CD4-positive, alpha-beta memory T cell (primary cell): ENCODE measurements at regions not wholly inside any gene's neighbourhood (a gene's known extent, or its start where the extent isn't known, plus 50 kb on each side); places are given as distances from the start of the nearest gene placed in this dataset.

Experiments
- CTCF ChIA-PET: fragments of 350-600 bp; sonication (Branson Sonifier 250); formaldehyde crosslinking; loops from one replicate; lab custom pipeline; 2021; ENCODE audit warnings: inconsistent platforms; ENCODE audit not compliant: partially characterized antibody; lab: Charles Lee
- POLR2A ChIA-PET: fragments of 350-600 bp; sonication (Branson Sonifier 250); formaldehyde crosslinking; loops from one replicate; lab custom pipeline; 2021; ENCODE audit not compliant: partially characterized antibody; lab: Charles Lee
- DNase-seq, 5 donors: peaks; one replicate each; pipeline versions ENCODE4 v3.0.0 to v3.0.0-alpha.2; 2020 to 2022; ENCODE audit warnings: mixed read lengths in 1 of 5
- H3K27ac ChIP-seq: one replicate; pipeline ENCODE4 v1.7.0; 2013; ENCODE audit warnings: low read depth, low read length
- H3K27me3 ChIP-seq: 2 replicates; pipeline ENCODE4 v1.7.0; 2013; ENCODE audit warnings: mild to moderate bottlenecking, low read length, moderate library complexity; ENCODE audit not compliant: insufficient read depth
- H3K36me3 ChIP-seq: 2 replicates; pipeline ENCODE4 v1.7.0; 2013; ENCODE audit warnings: mild to moderate bottlenecking, low read length, moderate library complexity; ENCODE audit not compliant: insufficient read depth
- H3K4me1 ChIP-seq: 2 replicates; pipeline ENCODE4 v1.7.0; 2013; ENCODE audit warnings: mild to moderate bottlenecking, low read length, moderate library complexity; ENCODE audit not compliant: insufficient read depth
- H3K4me3 ChIP-seq, 2 donors: one replicate each; pipeline ENCODE4 v1.7.0; 2013; ENCODE audit warnings: low read length in 2 of 2, mild to moderate bottlenecking in 1 of 2
- H3K9me3 ChIP-seq, 2 donors: one replicate each; pipeline ENCODE4 v1.7.0; 2013; ENCODE audit warnings: low read length in 2 of 2, control low read depth in 1 of 2; ENCODE audit not compliant: control insufficient read depth in 1 of 2
- H3K27ac Mint-ChIP-seq, 7 donors: one replicate each; pipeline ENCODE4 v1.8.0; 2020 to 2021; ENCODE audit warnings: mixed read lengths in 7 of 7, mild to moderate bottlenecking in 6 of 7, inconsistent platforms in 3 of 7, moderate library complexity in 3 of 7
- H3K27me3 Mint-ChIP-seq, 2 donors: one replicate each; pipeline ENCODE4 v1.8.0; 2020 to 2021; ENCODE audit warnings: mixed read lengths in 2 of 2
- H3K36me3 Mint-ChIP-seq, 2 donors: one replicate each; pipeline ENCODE4 v1.8.0; 2020 to 2021; ENCODE audit warnings: mixed read lengths in 2 of 2, inconsistent platforms in 1 of 2, mild to moderate bottlenecking in 1 of 2
- H3K4me1 Mint-ChIP-seq, 4 donors: one replicate each; pipeline ENCODE4 v1.8.0; 2020 to 2021; ENCODE audit warnings: mixed read lengths in 4 of 4, mild to moderate bottlenecking in 1 of 4
- H3K4me3 Mint-ChIP-seq, 8 donors: one replicate each; pipeline ENCODE4 v1.8.0; 2020 to 2021; ENCODE audit warnings: mixed read lengths in 8 of 8, mild to moderate bottlenecking in 7 of 8, moderate library complexity in 6 of 8, inconsistent platforms in 3 of 8
- H3K9me3 Mint-ChIP-seq, 8 donors: one replicate each; pipeline ENCODE4 v1.8.0; 2020 to 2021; ENCODE audit warnings: mixed read lengths in 8 of 8, mild to moderate bottlenecking in 5 of 8, inconsistent platforms in 3 of 8, moderate library complexity in 1 of 8
- intact Hi-C: fragments of 100-400 bp; cut with micrococcal nuclease; formaldehyde crosslinking; loops from one replicate; pipeline ENCODE4 v1.15.1; 2023

DNA sequence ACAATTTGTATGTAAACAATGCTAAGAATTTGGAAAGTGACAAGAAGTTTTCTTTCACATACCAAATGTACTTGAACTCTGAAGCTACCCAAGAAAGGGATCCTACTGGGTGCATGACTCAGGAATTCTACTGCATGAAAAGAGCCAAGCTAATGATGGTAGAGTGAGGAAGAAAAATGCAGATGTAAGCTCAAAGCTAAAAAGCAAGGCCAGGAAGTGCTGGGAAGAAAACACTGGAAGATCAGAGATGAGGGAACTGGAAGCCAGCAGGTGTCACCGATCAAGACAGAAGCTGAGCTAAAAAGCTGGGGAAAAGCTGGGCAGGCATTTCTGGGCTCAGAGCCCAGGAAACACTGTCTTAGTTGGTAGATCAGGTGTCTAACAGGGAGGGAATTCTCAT is 449.1 kb downstream of the NKX6-1 start:
- Mint-ChIP-seq H3K27me3 (no peaks in the 10 kb centered on the region), H3K4me1 (peaks cover 0 to 2% (median 0%) of the 10 kb centered on the region in 4 donors), H3K27ac (no peak overlapping the region), H3K36me3 (no peaks in the 10 kb centered on the region), H3K4me3 (no peak overlapping the region), H3K9me3 (peaks cover 0 to 6% (median 0%) of the 10 kb centered on the region in 8 donors)
- no peaks in the 10 kb centered on the region for H3K9me3 ChIP-seq
- ChIA-PET CTCF (no interaction called here), POLR2A (no interaction called here)
- no peaks in the 10 kb centered on the region for H3K4me1 ChIP-seq
- DNase-seq: no peak
- no peaks in the 10 kb centered on the region for H3K27me3 ChIP-seq
- intact Hi-C loops: no loop called here
- H3K36me3 ChIP-seq: no peaks in the 10 kb centered on the region
- H3K27ac ChIP-seq: no peak overlapping the region
- H3K4me3 ChIP-seq: no peak overlapping the region

GRCh38 chr4:84046551-84046950 is 452.5 kb downstream of the NKX6-1 start:
- no peaks in the 10 kb centered on the region for H3K36me3 Mint-ChIP-seq

GRCh38 chr4:84041426-84041825 is 457.7 kb downstream of the NKX6-1 start:
- H3K9me3 ChIP-seq: no peaks in the 10 kb centered on the region
- ChIA-PET CTCF (no interaction called here), POLR2A (no interaction called here)
- Mint-ChIP-seq H3K36me3 (no peaks in the 10 kb centered on the region), H3K27me3 (no peaks in the 10 kb centered on the region), H3K4me3 (no peak overlapping the region), H3K9me3 (peaks cover 0 to 2% (median 0%) of the 10 kb centered on the region in 8 donors), H3K4me1 (no peaks in the 10 kb centered on the region), H3K27ac (no peak overlapping the region)
- intact Hi-C loops: no loop called here
- no peak for DNase-seq
- no peaks in the 10 kb centered on the region for H3K4me1 ChIP-seq
- H3K27me3 ChIP-seq: no peaks in the 10 kb centered on the region
- H3K27ac ChIP-seq: no peak overlapping the region
- no peaks in the 10 kb centered on the region for H3K36me3 ChIP-seq
- no peak overlapping the region for H3K4me3 ChIP-seq

More at GRCh38 chr4:84046551-84046950, 452.5 kb downstream of the NKX6-1 start:
- ChIA-PET CTCF (no interaction called here), POLR2A (no interaction called here)
- no peak for DNase-seq
- peaks cover 0 to 2% (median 0%) of the 10 kb centered on the region in 4 donors for H3K4me1 Mint-ChIP-seq
- H3K27me3 ChIP-seq: no peaks in the 10 kb centered on the region
- H3K4me1 ChIP-seq: no peaks in the 10 kb centered on the region
- H3K9me3 Mint-ChIP-seq: peaks cover 0 to 2% (median under 1%) of the 10 kb centered on the region in 8 donors
- no peak overlapping the region for H3K27ac ChIP-seq
- H3K36me3 ChIP-seq: no peaks in the 10 kb centered on the region
- H3K4me3 Mint-ChIP-seq: no peak overlapping the region
- no peaks in the 10 kb centered on the region for H3K27me3 Mint-ChIP-seq
- no peak overlapping the region for H3K27ac Mint-ChIP-seq
- no peaks in the 10 kb centered on the region for H3K9me3 ChIP-seq
- intact Hi-C loops: no loop called here
- no peak overlapping the region for H3K4me3 ChIP-seq

- Mint-ChIP-seq H3K27ac (no peak overlapping the region), H3K9me3 (no peaks in the 10 kb centered on the region), H3K4me1 (no peaks in the 10 kb centered on the region), H3K4me3 (no peak overlapping the region), H3K27me3 (no peaks in the 10 kb centered on the region), H3K36me3 (no peaks in the 10 kb centered on the region)
- Histone ChIP-seq H3K9me3 (no peaks in the 10 kb centered on the region), H3K4me3 (no peak overlapping the region), H3K4me1 (no peaks in the 10 kb centered on the region), H3K27ac (no peak overlapping the region), H3K27me3 (no peaks in the 10 kb centered on the region), H3K36me3 (no peaks in the 10 kb centered on the region)
- intact Hi-C loops: no loop called here
- ChIA-PET POLR2A (no interaction called here), CTCF (no interaction called here)
- no peak for DNase-seq
Measured at GRCh38 chr4:84035568-84035967, 463.5 kb downstream of the NKX6-1 start.

- Histone ChIP-seq H3K4me3 (no peak overlapping the region), H3K36me3 (no peaks in the 10 kb centered on the region), H3K27me3 (no peaks in the 10 kb centered on the region), H3K4me1 (no peaks in the 10 kb centered on the region), H3K27ac (no peak overlapping the region), H3K9me3 (no peaks in the 10 kb centered on the region)
- no peaks in the 10 kb centered on the region for H3K36me3 Mint-ChIP-seq
- no peak overlapping the region for H3K27ac Mint-ChIP-seq
- no peak for DNase-seq
- no peak overlapping the region for H3K4me3 Mint-ChIP-seq
- intact Hi-C loops: no loop called here
- ChIA-PET CTCF (no interaction called here), POLR2A (no interaction called here)
- H3K27me3 Mint-ChIP-seq: no peaks in the 10 kb centered on the region
- H3K9me3 Mint-ChIP-seq: peaks cover 0 to under 1% (median 0%) of the 10 kb centered on the region in 8 donors
- H3K4me1 Mint-ChIP-seq: no peaks in the 10 kb centered on the region
Measured at GRCh38 chr4:84032372-84032771, 466.7 kb downstream of the NKX6-1 start.

- DNase-seq: no peak
- no peak overlapping the region for H3K27ac Mint-ChIP-seq
- intact Hi-C loops: no loop called here
- H3K9me3 Mint-ChIP-seq: peaks cover 0 to 4% (median 0%) of the 10 kb centered on the region in 8 donors
- H3K4me3 ChIP-seq: no peak overlapping the region
- H3K4me1 ChIP-seq: no peaks in the 10 kb centered on the region
- no peaks in the 10 kb centered on the region for H3K4me1 Mint-ChIP-seq
- H3K27me3 Mint-ChIP-seq: peaks cover 0 to 2% of the 10 kb centered on the region in 2 donors
- H3K27me3 ChIP-seq: no peaks in the 10 kb centered on the region
- H3K36me3 Mint-ChIP-seq: no peaks in the 10 kb centered on the region
- no peak overlapping the region for H3K4me3 Mint-ChIP-seq
- no peak overlapping the region for H3K27ac ChIP-seq
- no peaks in the 10 kb centered on the region for H3K9me3 ChIP-seq
- H3K36me3 ChIP-seq: no peaks in the 10 kb centered on the region
- ChIA-PET CTCF (no interaction called here), POLR2A (no interaction called here)
Measured at GRCh38 chr4:84031401-84031800, 467.7 kb downstream of the NKX6-1 start.

- no peak overlapping the region for H3K4me3 Mint-ChIP-seq
- H3K36me3 Mint-ChIP-seq: no peaks in the 10 kb centered on the region
- Histone ChIP-seq H3K36me3 (no peaks in the 10 kb centered on the region), H3K27me3 (no peaks in the 10 kb centered on the region), H3K9me3 (no peaks in the 10 kb centered on the region), H3K4me1 (no peaks in the 10 kb centered on the region), H3K27ac (no peak overlapping the region), H3K4me3 (no peak overlapping the region)
- H3K27ac Mint-ChIP-seq: no peak overlapping the region
- ChIA-PET CTCF (no interaction called here), POLR2A (no interaction called here)
- DNase-seq: no peak
- H3K9me3 Mint-ChIP-seq: peaks cover 0 to 6% (median 0%) of the 10 kb centered on the region in 8 donors
- intact Hi-C loops: no loop called here
- no peaks in the 10 kb centered on the region for H3K4me1 Mint-ChIP-seq
- peaks cover 0 to 2% of the 10 kb centered on the region in 2 donors for H3K27me3 Mint-ChIP-seq
Measured at GRCh38 chr4:84028340-84028739, 470.8 kb downstream of the NKX6-1 start.

DNA sequence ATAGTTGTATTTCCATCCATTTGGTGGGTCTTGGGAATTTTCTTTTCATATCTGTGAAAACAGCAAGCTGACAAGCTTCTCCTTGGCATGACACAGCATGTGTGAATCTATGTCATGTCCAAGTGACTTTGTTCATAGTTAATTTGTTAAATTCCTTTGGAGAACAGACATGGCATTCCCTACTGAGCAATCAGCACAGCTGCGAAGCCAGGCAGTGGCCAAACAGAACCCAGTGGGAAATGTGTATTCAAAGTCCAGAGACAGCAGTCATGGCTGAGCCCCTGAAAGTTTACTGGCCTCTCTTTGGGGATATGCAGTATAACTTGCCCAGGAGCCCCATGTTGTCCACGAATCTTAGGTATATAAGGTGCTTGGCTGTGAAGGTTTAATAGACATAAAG is 474.7 kb downstream of the NKX6-1 start:
- H3K4me3 Mint-ChIP-seq: no peak overlapping the region
- Histone ChIP-seq H3K27ac (no peak overlapping the region), H3K4me3 (no peak overlapping the region), H3K27me3 (no peaks in the 10 kb centered on the region), H3K36me3 (no peaks in the 10 kb centered on the region), H3K4me1 (no peaks in the 10 kb centered on the region), H3K9me3 (no peaks in the 10 kb centered on the region)
- peaks cover 0 to 6% (median 0%) of the 10 kb centered on the region in 8 donors for H3K9me3 Mint-ChIP-seq
- ChIA-PET CTCF (no interaction called here), POLR2A (no interaction called here)
- H3K27ac Mint-ChIP-seq: no peak overlapping the region
- no peak for DNase-seq
- intact Hi-C loops: no loop called here
- peaks cover 0 to 2% of the 10 kb centered on the region in 2 donors for H3K27me3 Mint-ChIP-seq
- no peaks in the 10 kb centered on the region for H3K36me3 Mint-ChIP-seq
- H3K4me1 Mint-ChIP-seq: no peaks in the 10 kb centered on the region
